HepG2 (cell line): ENCODE measurements at regions not wholly inside any gene's neighbourhood (a gene's known extent, or its start where the extent isn't known, plus 50 kb on each side); places are given as distances from the start of the nearest gene placed in this dataset.

Experiments used
- ATAC-seq: fragments of 200-7000 bp; cut with Tn5 transposase; 3 replicates; pipeline ENCODE4 v1.9.1; 2020; ENCODE audit warnings: mild to moderate bottlenecking, moderate library complexity
- BruUV-seq: library from RNA; stranded (reverse); fragments of 400-500 nt; replicated peaks from 2 replicates; lab custom pipeline; 2021; lab: Mats Ljungman, UMichigan
- CTCF ChIA-PET: fragments of 300-600 bp; formaldehyde crosslinking; extraction: SDS; loops from one replicate; lab custom pipeline; 2021; ENCODE audit warnings: low total read pairs, inconsistent platforms, low intra/inter-chr PET ratio; lab: Yijun Ruan, JAX
- POLR2A ChIA-PET: fragments of 350-600 bp; sonication (Branson Sonifier 250); formaldehyde crosslinking; loops from one replicate; lab custom pipeline; 2020; ENCODE audit warnings: antibody characterized with exemption, inconsistent platforms; lab: Yijun Ruan, JAX
- DNase-seq: peaks from one replicate; pipeline ENCODE4 v3.0.0-alpha.2; 2015; ENCODE audit warnings: low spot score
- FAIRE-seq: peaks from 3 replicates; lab custom pipeline; 2011; peaks lifted over from hg19 to GRCh38; lab: Jason Lieb, UNC
- H2AFZ ChIP-seq: one replicate; pipeline ENCODE4 v1.6.1; 2011; ENCODE audit warnings: low read length, inconsistent platforms
- H3K27ac ChIP-seq: fragments of 300-600 bp; 3 replicates; pipeline ENCODE4 v1.8.0; 2011; ENCODE audit warnings: mixed run types, mild to moderate bottlenecking, mixed read lengths, low read length, inconsistent platforms; ENCODE audit not compliant: insufficient read depth; ENCODE audit errors: extremely low read length
- H3K27me3 ChIP-seq, 2 experiments: fragments of 200-600 bp in 1 of 2; 2 replicates in 1 of 2; 3 replicates in 1 of 2; pipeline versions ENCODE4 v1.6.0 to v1.8.0; 2011; ENCODE audit warnings: low read length in 2 of 2, mild to moderate bottlenecking in 2 of 2, moderate library complexity in 2 of 2, inconsistent platforms in 1 of 2; ENCODE audit not compliant: insufficient read depth in 2 of 2, control insufficient read depth in 1 of 2
- H3K36me3 ChIP-seq, 2 experiments: fragments of 200-600 bp in 1 of 2; replicated peaks in 1 of 2; 2 replicates in 1 of 2; 3 replicates in 1 of 2; pipeline versions ENCODE4 v1.5.1 to v1.8.0; 2011; ENCODE audit warnings: low read length in 2 of 2, inconsistent platforms in 1 of 2; ENCODE audit not compliant: insufficient read depth in 2 of 2, control insufficient read depth in 1 of 2
- H3K4me1 ChIP-seq: 2 replicates; pipeline ENCODE4 v1.5.1; 2012; ENCODE audit warnings: low read length, inconsistent platforms; ENCODE audit not compliant: insufficient read depth
- H3K4me2 ChIP-seq: 2 replicates; pipeline ENCODE4 v1.6.0; 2011; ENCODE audit warnings: low read depth, low read length, inconsistent platforms
- H3K4me3 ChIP-seq, 3 experiments: fragments of 200-600 bp in 1 of 3; sonication (generic), shearing (Covaris generic) in 1 of 3; replicated peaks in 1 of 3; 2 replicates each; pipeline ENCODE4 v1.5.1; 2011 to 2016; ENCODE audit warnings: low read length in 3 of 3, inconsistent platforms in 2 of 3, low read depth in 2 of 3, mild to moderate bottlenecking in 2 of 3, control low read depth in 1 of 3, mixed read lengths in 1 of 3; ENCODE audit not compliant: insufficient read depth in 1 of 3
- H3K79me2 ChIP-seq: one replicate; pipeline ENCODE4 v1.6.1; 2011; ENCODE audit warnings: low read length, inconsistent platforms; ENCODE audit not compliant: insufficient read depth
- H3K9ac ChIP-seq: 2 replicates; pipeline ENCODE4 v1.6.0; 2011; ENCODE audit warnings: mild to moderate bottlenecking, low read depth, low read length, inconsistent platforms; ENCODE audit not compliant: insufficient read depth
- H3K9me3 ChIP-seq: 2 replicates; pipeline ENCODE4 v1.5.1; 2012; ENCODE audit warnings: mild to moderate bottlenecking, low read length
- H4K20me1 ChIP-seq: 2 replicates; pipeline ENCODE4 v1.6.0; 2011; ENCODE audit warnings: inconsistent platforms, mild to moderate bottlenecking, low read length, moderate library complexity; ENCODE audit not compliant: insufficient read depth
- CEBPB ChIP-seq: IDR thresholded peaks from 2 replicates; pipeline ENCODE4 v1.6.1; 2011; ENCODE audit warnings: low read depth, low read length, improper control_type of control experiment, borderline replicate concordance
- CHCHD3 ChIP-seq: sonication (generic); formaldehyde crosslinking; IDR thresholded peaks from 2 replicates; pipeline ENCODE4 v1.8.0; 2022; ENCODE audit warnings: mild to moderate bottlenecking, missing genetic modification reagents, moderate library complexity
- MAFF ChIP-seq: IDR thresholded peaks from 2 replicates; pipeline ENCODE4 v1.6.1; 2011; ENCODE audit warnings: low read depth, low read length, improper control_type of control experiment
- SMARCE1 ChIP-seq: fragments of 450-650 bp; IDR thresholded peaks from 2 replicates; pipeline ENCODE4 v1.6.1; 2017; ENCODE audit warnings: borderline replicate concordance
- TBL1XR1 ChIP-seq: fragments of 150-350 bp; IDR thresholded peaks from 2 replicates; pipeline ENCODE4 v1.6.1; 2014; ENCODE audit warnings: borderline replicate concordance, low read length; ENCODE audit not compliant: partially characterized antibody
- ZFP36 ChIP-seq: fragments of 150-350 bp; IDR thresholded peaks from 2 replicates; pipeline ENCODE4 v1.6.1; 2018; ENCODE audit warnings: borderline replicate concordance, low read length, low read depth; ENCODE audit not compliant: partially characterized antibody
- ZNF121 ChIP-seq: sonication (generic); formaldehyde crosslinking; IDR thresholded peaks from 2 replicates; pipeline ENCODE4 v1.5.0; 2020; ENCODE audit warnings: mild to moderate bottlenecking, missing genetic modification reagents
- WGBS: methylation state at CpG from one replicate; pipeline ENCODE4 v1.1.6; 2017; ENCODE audit warnings: low lambda C conversion rate; 5-methylcytosine and 5-hydroxymethylcytosine counted together
- in situ Hi-C: cut with HindIII; loops from 2 replicates; pipeline ENCODE4 v1.10.0; 2017; ENCODE audit warnings: low pct_unique_long_range_greater_than_20kb; ENCODE audit not compliant: extremely low pct_ligation_motif_present
- intact Hi-C: fragments of 100-400 bp; cut with micrococcal nuclease; formaldehyde crosslinking; loops from one replicate; pipeline ENCODE4 v1.10.0; 2022; ENCODE audit not compliant: unreplicated experiment
- TF ChIP-seq, protein P1 (sequence below): IDR thresholded peaks from 2 replicates; pipeline ENCODE4 v1.6.1; 2016

DNA sequence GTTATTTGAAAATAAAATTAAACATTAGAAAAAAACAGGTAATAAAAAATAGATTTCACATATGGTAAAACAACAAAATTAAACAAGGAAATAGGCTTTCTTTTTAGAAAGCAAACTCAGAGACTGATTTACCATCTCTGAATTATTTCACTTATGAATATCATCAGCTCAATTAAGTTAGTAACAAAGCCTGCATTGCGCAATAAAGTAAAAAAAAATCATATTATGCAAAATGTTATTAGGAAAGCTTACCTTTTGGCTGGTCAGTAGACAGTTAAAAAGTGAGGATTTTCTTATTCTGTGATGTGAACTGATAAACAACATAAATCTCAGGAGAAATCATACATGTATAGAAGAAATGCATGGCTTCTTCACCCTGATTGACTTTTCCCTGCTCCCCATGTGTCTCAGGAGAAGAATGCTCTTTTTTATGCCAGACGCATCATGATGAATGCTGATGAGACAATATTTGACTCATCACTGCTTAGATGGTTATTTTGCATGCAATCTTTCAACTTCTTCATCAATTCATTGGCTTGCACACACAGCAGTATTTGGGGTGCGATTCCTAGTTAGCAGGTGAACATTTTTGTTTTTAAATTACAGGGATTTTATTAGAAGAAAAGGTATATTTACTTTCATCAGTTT is 124.5 kb upstream of the USP15 start (continued):
- TF ChIP-seq, protein P1, sequence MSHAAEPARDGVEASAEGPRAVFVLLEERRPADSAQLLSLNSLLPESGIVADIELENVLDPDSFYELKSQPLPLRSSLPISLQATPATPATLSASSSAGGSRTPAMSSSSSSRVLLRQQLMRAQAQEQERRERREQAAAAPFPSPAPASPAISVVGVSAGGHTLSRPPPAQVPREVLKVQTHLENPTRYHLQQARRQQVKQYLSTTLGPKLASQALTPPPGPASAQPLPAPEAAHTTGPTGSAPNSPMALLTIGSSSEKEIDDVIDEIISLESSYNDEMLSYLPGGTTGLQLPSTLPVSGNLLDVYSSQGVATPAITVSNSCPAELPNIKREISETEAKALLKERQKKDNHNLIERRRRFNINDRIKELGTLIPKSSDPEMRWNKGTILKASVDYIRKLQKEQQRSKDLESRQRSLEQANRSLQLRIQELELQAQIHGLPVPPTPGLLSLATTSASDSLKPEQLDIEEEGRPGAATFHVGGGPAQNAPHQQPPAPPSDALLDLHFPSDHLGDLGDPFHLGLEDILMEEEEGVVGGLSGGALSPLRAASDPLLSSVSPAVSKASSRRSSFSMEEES: no peak
- TF ChIP-seq ZFP36 (no peak), MAFF (peak; percentile 76), TBL1XR1 (no peak), ZNF121 (CRISPR knock-in tag) (no peak), CEBPB (peak; percentile 78; the same call in 1 of the 2 replicates)

DNA sequence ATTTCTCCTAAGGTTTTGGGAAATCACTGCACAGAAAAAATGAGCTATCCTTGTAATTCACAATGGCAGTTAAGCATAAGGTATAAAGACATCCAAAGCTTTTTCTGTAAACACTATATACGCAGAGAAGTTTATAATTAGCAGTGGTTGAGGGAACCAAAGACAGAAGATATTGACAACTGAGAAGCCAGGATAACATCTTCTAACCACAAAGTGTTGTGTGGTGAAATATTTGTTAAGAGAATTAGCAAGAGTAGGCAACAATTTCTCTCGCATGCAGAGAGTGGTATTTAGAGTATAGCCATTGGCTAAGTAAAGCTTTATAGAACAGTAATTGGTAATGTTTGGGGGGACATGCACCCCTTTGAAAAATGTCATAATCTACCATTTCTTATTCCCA is 123.7 kb upstream of the USP15 start:
- Histone ChIP-seq H2AFZ (no peak overlapping the region), H4K20me1 (no peaks in the 10 kb centered on the region), H3K9me3 (no peaks in the 10 kb centered on the region), H3K4me2 (no peak overlapping the region), H3K27ac (no peak overlapping the region), H3K36me3 (no peaks in the 10 kb centered on the region), H3K4me3 (no peak overlapping the region), H3K4me1 (no peaks in the 10 kb centered on the region), H3K27me3 (no peaks in the 10 kb centered on the region), H3K9ac (no peak overlapping the region), H3K79me2 (no peaks in the 10 kb centered on the region)
- no peak for DNase-seq
- BruUV-seq: no TSS peak
- no peak for ATAC-seq
- in situ Hi-C loops: no loop called here
- no peak for FAIRE-seq
- ChIA-PET CTCF (no interaction called here), POLR2A (no interaction called here)
- 0% methylated on average over 2 of the region's 2 CpGs for WGBS
- intact Hi-C loops: no loop called here
- TF ChIP-seq CHCHD3 (CRISPR knock-in tag): no peak
- no peak for TF ChIP-seq SMARCE1
